B cell (primary cell): ENCODE measurements at regions not wholly inside any gene's neighbourhood (a gene's known extent, or its start where the extent isn't known, plus 50 kb on each side); places are given as distances from the start of the nearest gene placed in this dataset.
A peak's percentile ranks its signal among the peaks of the same experiment; 100 is the strongest.

Source experiments
- ATAC-seq: fragments of 200-7000 bp; cut with Tn5 transposase; one replicate; pipeline ENCODE4 v1.10.0; 2021; ENCODE audit warnings: low read depth, mild to moderate bottlenecking, moderate number of reproducible peaks, moderate library complexity
- CTCF ChIA-PET: fragments of 350-600 bp; sonication (Branson Sonifier 250); formaldehyde crosslinking; loops from one replicate; lab custom pipeline; 2021; ENCODE audit warnings: antibody characterized with exemption, inconsistent platforms; lab: Charles Lee
- POLR2A ChIA-PET: fragments of 350-600 bp; sonication (Branson Sonifier 250); formaldehyde crosslinking; loops from one replicate; lab custom pipeline; 2021; ENCODE audit warnings: antibody characterized with exemption; lab: Charles Lee
- DNase-seq: peaks from one replicate; pipeline ENCODE4 v3.0.0; 2013
- H2AFZ ChIP-seq: 2 replicates; pipeline ENCODE4 v1.6.1; 2012; ENCODE audit warnings: mild to moderate bottlenecking, low read depth, low read length; ENCODE audit not compliant: insufficient read depth, poor library complexity, severe bottlenecking
- H3K27ac ChIP-seq, 2 donors: 1 replicate in 1 of 2; 2 replicates in 1 of 2; pipeline ENCODE4 v1.5.1; 2012 to 2013; ENCODE audit warnings: low read length in 2 of 2, mild to moderate bottlenecking in 2 of 2, moderate library complexity in 1 of 2
- H3K27me3 ChIP-seq, 4 experiments: fragments of 200-600 bp in 1 of 4; sonication (generic) in 1 of 4; replicated peaks in 1 of 4; 1 replicate in 2 of 4; 2 replicates in 2 of 4; pipeline versions ENCODE4 v1.6.1 to v1.7.0; 2013 to 2016; ENCODE audit warnings: low read length in 3 of 4, mild to moderate bottlenecking in 2 of 4, mixed read lengths in 1 of 4, moderate library complexity in 1 of 4; ENCODE audit not compliant: insufficient read depth in 4 of 4, control insufficient read depth in 3 of 4; ENCODE audit errors: control extremely low read depth in 1 of 4
- H3K36me3 ChIP-seq, 2 experiments: replicated peaks in 1 of 2; 1 replicate in 1 of 2; 2 replicates in 1 of 2; pipeline versions ENCODE4 v1.6.1 to v1.7.1; 2013; ENCODE audit warnings: low read length in 1 of 2; ENCODE audit not compliant: insufficient read depth in 2 of 2, control insufficient read depth in 1 of 2; ENCODE audit errors: control extremely low read depth in 1 of 2, extremely low read depth in 1 of 2
- H3K4me1 ChIP-seq, 2 donors: fragments of 200-600 bp in 1 of 2; sonication (generic) in 1 of 2; 1 replicate in 1 of 2; 2 replicates in 1 of 2; pipeline versions ENCODE4 v1.5.1 to v1.6.1; 2013 to 2017; ENCODE audit warnings: low read length in 2 of 2; ENCODE audit not compliant: control insufficient read depth in 2 of 2, insufficient read depth in 2 of 2
- H3K4me2 ChIP-seq: replicated peaks from 2 replicates; pipeline ENCODE3; 2012; ENCODE audit warnings: mild to moderate bottlenecking, low read depth, low read length; ENCODE audit not compliant: poor library complexity, severe bottlenecking
- H3K4me3 ChIP-seq, 5 experiments: fragments of 200-600 bp in 1 of 5; sonication (generic) in 1 of 5; 1 replicate in 3 of 5; 2 replicates in 2 of 5; pipeline versions ENCODE4 v1.5.1 to v1.7.0; 2011 to 2016; ENCODE audit warnings: low read length in 4 of 5, mild to moderate bottlenecking in 4 of 5, low read depth in 2 of 5, control low read depth in 1 of 5, moderate library complexity in 1 of 5; ENCODE audit not compliant: insufficient read depth in 1 of 5; ENCODE audit errors: control extremely low read depth in 1 of 5, extremely low read depth in 1 of 5
- H3K79me2 ChIP-seq: fragments of 200-600 bp; sonication (generic); one replicate; pipeline ENCODE4 v1.6.0; 2016; ENCODE audit warnings: low read length; ENCODE audit not compliant: control insufficient read depth, insufficient read depth
- H3K9ac ChIP-seq: fragments of 200-600 bp; sonication (generic); 2 replicates; pipeline ENCODE4 v1.6.1; 2017; ENCODE audit warnings: mild to moderate bottlenecking, low read length, moderate library complexity
- H3K9me3 ChIP-seq, 3 donors: one replicate each; pipeline versions ENCODE4 v1.6.1 to v1.7.1; 2013; ENCODE audit warnings: low read length in 2 of 3; ENCODE audit not compliant: control insufficient read depth in 2 of 3, insufficient read depth in 1 of 3; ENCODE audit errors: control extremely low read depth in 1 of 3
- H4K20me1 ChIP-seq: 2 replicates; pipeline ENCODE4 v1.6.0; 2012; ENCODE audit warnings: mild to moderate bottlenecking, low read length; ENCODE audit not compliant: insufficient read depth, control insufficient read depth, poor library complexity, severe bottlenecking
- H3K27ac Mint-ChIP-seq: one replicate; pipeline ENCODE4 v1.8.0; 2021; ENCODE audit warnings: mixed read lengths
- H3K27me3 Mint-ChIP-seq: one replicate; pipeline ENCODE4 v1.8.0; 2021; ENCODE audit warnings: mixed read lengths
- H3K4me1 Mint-ChIP-seq: one replicate; pipeline ENCODE4 v1.8.0; 2021; ENCODE audit warnings: mixed read lengths
- H3K4me3 Mint-ChIP-seq: one replicate; pipeline ENCODE4 v1.8.0; 2021; ENCODE audit warnings: mixed read lengths
- H3K9me3 Mint-ChIP-seq: one replicate; pipeline ENCODE4 v1.8.0; 2022; ENCODE audit warnings: mixed read lengths; ENCODE audit not compliant: insufficient read depth
- CTCF ChIP-seq: fragments of 200-600 bp; IDR thresholded peaks from one replicate; pipeline ENCODE4 v1.8.0; 2022; ENCODE audit warnings: antibody characterized with exemption, mild to moderate bottlenecking
- EZH2 ChIP-seq: IDR thresholded peaks from 2 replicates; pipeline ENCODE4 v1.6.1; 2012; ENCODE audit warnings: borderline replicate concordance, low read depth, mild to moderate bottlenecking, moderate library complexity, low read length; ENCODE audit not compliant: insufficient read depth, poor library complexity, severe bottlenecking
- WGBS: methylation state at CpG from one replicate; pipeline ENCODE4 v1.1.5; 2013; ENCODE audit warnings: missing lambda C conversion rate; ENCODE audit not compliant: insufficient coverage; 5-methylcytosine and 5-hydroxymethylcytosine counted together
- intact Hi-C: fragments of 100-400 bp; cut with micrococcal nuclease; formaldehyde crosslinking; loops from one replicate; pipeline ENCODE4 v1.10.0; 2022

- Mint-ChIP-seq H3K4me3 (peak overlapping the region; percentile 73), H3K4me1 (peaks cover 43% of the 10 kb centered on the region), H3K27ac (peak overlapping the region; percentile 93), H3K9me3 (peaks cover 7% of the 10 kb centered on the region), H3K27me3 (no peaks in the 10 kb centered on the region)
- Histone ChIP-seq H3K79me2 (no peaks in the 10 kb centered on the region), H3K4me2 (peak overlapping the region; percentile 57), H3K27me3 (no peaks in the 10 kb centered on the region), H2AFZ (peak overlapping the region; percentile 60), H3K27ac (peak overlapping the region; percentile 86 to 87), H3K36me3 (no peaks in the 10 kb centered on the region), H3K9me3 (peaks cover 0 to 8% (median 6%) of the 10 kb centered on the region in 3 donors), H3K4me3 (no peak overlapping the region), H4K20me1 (no peaks in the 10 kb centered on the region), H3K9ac (no peak overlapping the region), H3K4me1 (peaks cover 29 to 35% of the 10 kb centered on the region in 2 donors)
- CTCF ChIA-PET = interaction anchor here (0.9 to 6.8 kb wide), 8 partner anchors 46 to 121 kb away, joined by 3 to 54 read pairs (median 6); partner anchors contain the start of gene BCAR3
- intact Hi-C loops = loop anchor here (1.0 to 2.0 kb wide), 3 partner anchors 63 to 95 kb away; partner anchors contain the start of gene BCAR3
- no peak for ATAC-seq
- no peak for DNase-seq
- POLR2A ChIA-PET = no interaction called here
- TF ChIP-seq EZH2 (no peak), CTCF (no peak)
- 94% methylated on average over 6 of the region's 6 CpGs for WGBS
Observed at GRCh38 chr1:93751377-93752250, 70.0 kb upstream of the BCAR3 start.

GRCh38 chr1:93750955-93751354, 69.3 kb upstream of the BCAR3 start:
- Histone ChIP-seq H4K20me1 (no peaks in the 10 kb centered on the region), H3K4me2 (peak overlapping the region; percentile 57), H3K4me3 (peak overlapping the region in 1 of 5 experiments; percentile 25), H3K27ac (peak overlapping the region; percentile 86 to 87), H3K9ac (peak overlapping the region; percentile 54), H2AFZ (peak overlapping the region; percentile 60), H3K27me3 (no peaks in the 10 kb centered on the region), H3K9me3 (peaks cover 0 to 10% (median 8%) of the 10 kb centered on the region in 3 donors), H3K4me1 (peaks cover 29 to 36% of the 10 kb centered on the region in 2 donors), H3K36me3 (no peaks in the 10 kb centered on the region), H3K79me2 (no peaks in the 10 kb centered on the region)
- TF ChIP-seq CTCF = no peak
- CTCF ChIA-PET = interaction anchor here (0.6 to 6.8 kb wide), 15 partner anchors 8 to 143 kb away, joined by 3 to 54 read pairs (median 6); partner anchors contain the start of gene BCAR3
- ATAC-seq (peak; percentile 29), DNase-seq (peak; percentile 51)
- Mint-ChIP-seq H3K4me1 (peaks cover 47% of the 10 kb centered on the region), H3K4me3 (peak overlapping the region; percentile 73), H3K27me3 (no peaks in the 10 kb centered on the region), H3K9me3 (peaks cover 8% of the 10 kb centered on the region), H3K27ac (peak overlapping the region; percentile 93)
- POLR2A ChIA-PET = no interaction called here
- 18% methylated on average over 5 of the region's 6 CpGs for WGBS
- intact Hi-C loops = loop anchor here (1.0 to 2.0 kb wide), 3 partner anchors 64 to 96 kb away; partner anchors contain the start of gene BCAR3
